Heart left ventricle (tissue), 16 donors: ENCODE measurements at regions not wholly inside any gene's neighbourhood (a gene's known extent, or its start where the extent isn't known, plus 50 kb on each side); places are given as distances from the start of the nearest gene placed in this dataset.
A peak's percentile ranks its signal among the peaks of the same experiment; 100 is the strongest.

Source experiments
- ATAC-seq, 4 donors: fragments of 200-7000 bp; cut with Tn5 transposase; one replicate each; pipeline ENCODE4 v1.9.1; 2020 to 2022; ENCODE audit warnings: moderate library complexity in 4 of 4, mild to moderate bottlenecking in 3 of 4, moderate number of reproducible peaks in 1 of 4
- DNase-seq, 5 donors: peaks; one replicate each; pipeline ENCODE4 v3.0.0-alpha.2; 2020
- H3K27ac ChIP-seq, 12 donors: fragments of 200-600 bp; sonication (generic) in 4 of 12; one replicate each; pipeline versions ENCODE4 v1.5.0 to v1.8.0; 2016 to 2022; ENCODE audit warnings: mild to moderate bottlenecking in 2 of 12
- H3K27me3 ChIP-seq, 9 donors: fragments of 200-600 bp; sonication (generic) in 2 of 9; one replicate each; pipeline versions ENCODE4 v1.5.1 to v1.8.0; 2016 to 2022; ENCODE audit warnings: mild to moderate bottlenecking in 3 of 9
- H3K36me3 ChIP-seq, 9 donors: fragments of 200-600 bp; sonication (generic) in 2 of 9; one replicate each; pipeline versions ENCODE4 v1.5.0 to v1.8.0; 2018 to 2022; ENCODE audit warnings: mild to moderate bottlenecking in 2 of 9
- H3K4me1 ChIP-seq, 12 donors: fragments of 200-600 bp; sonication (generic) in 4 of 12; one replicate each; pipeline versions ENCODE4 v1.5.0 to v1.8.0; 2016 to 2022; ENCODE audit warnings: mild to moderate bottlenecking in 3 of 12
- H3K4me3 ChIP-seq, 12 donors: fragments of 200-600 bp; sonication (generic) in 4 of 12; one replicate each; pipeline versions ENCODE4 v1.5.0 to v1.8.0; 2017 to 2022; ENCODE audit warnings: mild to moderate bottlenecking in 9 of 12, moderate library complexity in 4 of 12
- H3K9me3 ChIP-seq, 12 donors: fragments of 200-600 bp; sonication (generic) in 4 of 12; one replicate each; pipeline versions ENCODE4 v1.5.0 to v1.8.0; 2016 to 2022; ENCODE audit warnings: mild to moderate bottlenecking in 1 of 12
- POLR2A ChIP-seq, 2 donors: fragments of 450-650 bp; IDR thresholded peaks; one replicate each; pipeline ENCODE4 v1.6.1; 2017; ENCODE audit warnings: antibody characterized with exemption in 2 of 2, mild to moderate bottlenecking in 2 of 2, moderate library complexity in 2 of 2
- WGBS, 4 donors: extraction: QIAGEN DNeasy Blood & Tissue Kit in 2 of 4; methylation state at CpG; one replicate each; pipeline versions ENCODE4 v1.1.5 to v1.1.7; 2013 to 2018; 5-methylcytosine and 5-hydroxymethylcytosine counted together
- intact Hi-C, 10 donors: fragments of 100-400 bp; cut with DNase I; formaldehyde crosslinking; loops; one replicate each; pipeline versions ENCODE4 v1.11.1 to v1.14.2; 2022
- TF ChIP-seq, protein P1 (sequence below), 12 donors: fragments of 200-600 bp; sonication (generic) in 4 of 12; IDR thresholded peaks; one replicate each; pipeline versions ENCODE4 v1.5.0 to v1.8.0; 2018 to 2022; ENCODE audit warnings: antibody characterized with exemption in 12 of 12, mild to moderate bottlenecking in 5 of 12
- donor health status: ischemic (EF 13 %, LVEDD 7.1; RV severe dilation, severe dysfunction).
- donor health status: healthy with polysubstance abuse.
- donor health status: DM: no; HTN: yes; CAD: no.
- donor health status: DM: no; HTN: no; CAD: no.
- donor health status: ischemic (EF 25% LVEDD 6.9; RV normal size, moderate dysfunction).
- donor health status: ischemic (EF 25% LVEDD 5.7; RV mildly dilated, moderate dysfunction).
- donor health status: healthy.
- donor health status: DM: yes; HTN: yes; CAD: no.
- donor health status: ischemic (EF 35%, LVEDD 5.7; RV mildly dilated, moderate dysfunction).
- donor health status: nonischemic (EF 11% LVEDD 7.7; RV severe dilation, severe dysfunction).
- donor health status: DM: yes; HTN: yes; CAD: no.
- donor health status: PGD.
- donor health status: ischemic (EF 29% LVEDD 5.4; RV normal size, mild dysfunction).
- donor health status: nonischemic (EF 23%, LVEDD 6.1; RV moderate dilation, normal function).

DNA sequence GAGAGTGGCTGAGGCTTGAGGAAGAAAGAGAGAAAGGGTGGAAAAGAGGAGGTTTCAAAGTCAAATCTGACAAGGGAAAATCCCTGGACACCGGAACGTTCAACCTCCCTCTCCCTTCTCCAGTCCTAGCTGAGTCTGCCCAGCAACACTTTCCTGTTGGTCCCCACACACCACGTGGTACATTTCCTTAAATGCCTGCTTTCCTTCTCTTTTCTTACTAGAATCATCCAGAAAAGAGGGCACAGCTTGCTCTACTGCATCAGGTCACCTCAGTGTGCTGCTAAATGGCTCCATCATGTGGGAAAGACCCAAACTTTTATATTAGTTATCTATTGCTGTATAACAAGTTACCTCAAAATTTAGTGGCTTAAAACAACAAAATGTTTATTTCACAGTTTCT lies 181.2 kb downstream of the NECTIN3 start:
- Histone ChIP-seq H3K27ac (no peak overlapping the region), H3K36me3 (no peaks in the 10 kb centered on the region), H3K4me3 (no peak overlapping the region), H3K9me3 (no peaks in the 10 kb centered on the region), H3K27me3 (no peaks in the 10 kb centered on the region), H3K4me1 (no peaks in the 10 kb centered on the region)
- DNase-seq (no peak), ATAC-seq (peak in 1 of 4 donors; percentile 50)
- intact Hi-C loops: no loop called here
- WGBS, 4 donors: 11 to 27% (median 15%) methylated on average over 3 of the region's 3 CpGs
- TF ChIP-seq, protein P1, sequence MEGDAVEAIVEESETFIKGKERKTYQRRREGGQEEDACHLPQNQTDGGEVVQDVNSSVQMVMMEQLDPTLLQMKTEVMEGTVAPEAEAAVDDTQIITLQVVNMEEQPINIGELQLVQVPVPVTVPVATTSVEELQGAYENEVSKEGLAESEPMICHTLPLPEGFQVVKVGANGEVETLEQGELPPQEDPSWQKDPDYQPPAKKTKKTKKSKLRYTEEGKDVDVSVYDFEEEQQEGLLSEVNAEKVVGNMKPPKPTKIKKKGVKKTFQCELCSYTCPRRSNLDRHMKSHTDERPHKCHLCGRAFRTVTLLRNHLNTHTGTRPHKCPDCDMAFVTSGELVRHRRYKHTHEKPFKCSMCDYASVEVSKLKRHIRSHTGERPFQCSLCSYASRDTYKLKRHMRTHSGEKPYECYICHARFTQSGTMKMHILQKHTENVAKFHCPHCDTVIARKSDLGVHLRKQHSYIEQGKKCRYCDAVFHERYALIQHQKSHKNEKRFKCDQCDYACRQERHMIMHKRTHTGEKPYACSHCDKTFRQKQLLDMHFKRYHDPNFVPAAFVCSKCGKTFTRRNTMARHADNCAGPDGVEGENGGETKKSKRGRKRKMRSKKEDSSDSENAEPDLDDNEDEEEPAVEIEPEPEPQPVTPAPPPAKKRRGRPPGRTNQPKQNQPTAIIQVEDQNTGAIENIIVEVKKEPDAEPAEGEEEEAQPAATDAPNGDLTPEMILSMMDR (IDR thresholded peaks at IDR 0.05): no peak
- no peak for TF ChIP-seq POLR2A (IDR thresholded peaks at IDR 0.05)

DNA sequence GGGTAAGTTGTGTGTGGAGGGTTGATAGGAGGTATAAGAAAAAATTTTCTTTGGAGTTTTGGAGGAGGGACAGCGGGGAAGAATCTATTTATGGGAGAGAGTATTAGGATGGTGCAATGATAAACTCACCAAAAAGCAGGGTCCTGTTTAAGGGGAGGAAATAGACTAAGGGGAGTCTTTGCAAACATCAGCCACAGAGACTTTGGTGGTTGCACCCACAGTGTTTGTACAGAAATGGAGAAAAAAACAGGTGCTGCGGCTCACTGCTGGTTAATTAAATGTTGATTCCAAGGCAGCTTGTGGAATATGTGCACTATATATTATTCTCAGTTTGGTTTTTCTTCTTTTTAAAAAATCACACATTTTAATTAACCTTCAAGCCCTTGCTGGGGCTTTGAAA lies 182.1 kb downstream of the NECTIN3 start:
- DNase-seq: no peak
- no peak overlapping the region for H3K27ac ChIP-seq

DNA sequence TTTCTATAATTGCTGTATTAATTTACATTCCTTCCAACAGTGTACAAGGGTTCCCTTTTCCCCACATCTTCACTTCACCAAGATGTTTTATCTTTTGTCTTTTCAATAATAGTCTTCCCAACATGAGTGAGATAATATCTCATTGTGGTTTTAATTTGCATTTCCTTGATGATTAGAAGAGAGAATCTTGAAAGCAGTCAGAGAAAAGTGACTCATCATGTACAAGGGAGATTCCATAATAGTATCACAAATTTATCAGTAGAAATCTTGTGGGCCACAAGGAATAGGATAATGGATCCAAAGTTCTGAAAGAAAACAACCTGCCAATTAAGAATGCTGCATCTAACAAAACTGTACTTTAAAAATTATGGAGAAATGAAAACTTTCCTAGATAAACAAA lies 189.3 kb downstream of the NECTIN3 start:
- intact Hi-C loops: no loop called here
- no peak overlapping the region for H3K27ac ChIP-seq
- TF ChIP-seq, protein P1 (IDR thresholded peaks at IDR 0.05): no peak
- TF ChIP-seq POLR2A (IDR thresholded peaks at IDR 0.05): no peak

More for the DNA sequence above, 182.1 kb downstream of the NECTIN3 start:
- no peaks in the 10 kb centered on the region for H3K9me3 ChIP-seq
- H3K4me3 ChIP-seq: no peak overlapping the region
- no peak for TF ChIP-seq POLR2A (IDR thresholded peaks at IDR 0.05)
- TF ChIP-seq, protein P1 (IDR thresholded peaks at IDR 0.05): no peak
- intact Hi-C loops: no loop called here
- 83 to 87% (median 84%) methylated on average over 2 of the region's 2 CpGs for WGBS, 4 donors
- no peaks in the 10 kb centered on the region for H3K4me1 ChIP-seq
- no peaks in the 10 kb centered on the region for H3K27me3 ChIP-seq
- no peaks in the 10 kb centered on the region for H3K36me3 ChIP-seq
- ATAC-seq: no peak

DNA sequence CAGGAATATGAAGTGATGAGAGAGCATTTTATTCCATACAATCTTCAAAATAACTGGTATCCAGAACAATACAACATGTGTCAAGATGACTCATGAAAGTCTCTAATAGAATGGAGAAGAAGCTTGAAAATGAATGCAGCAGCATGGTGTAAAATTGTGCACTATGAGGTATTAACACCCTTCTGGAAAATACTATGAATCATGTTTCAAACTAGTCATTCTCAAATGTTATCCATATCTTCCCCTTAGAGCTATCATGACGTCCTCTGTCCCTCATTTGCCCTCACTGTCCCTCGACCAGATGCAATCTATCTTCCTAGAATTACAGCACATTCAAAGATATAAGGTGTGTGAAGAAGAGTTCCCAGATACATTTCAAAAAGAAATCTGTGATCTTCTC lies 198.2 kb downstream of the NECTIN3 start:
- no peak for ATAC-seq
- no peaks in the 10 kb centered on the region for H3K27me3 ChIP-seq

More for the DNA sequence above, 189.3 kb downstream of the NECTIN3 start:
- Histone ChIP-seq H3K27me3 (no peaks in the 10 kb centered on the region), H3K36me3 (no peaks in the 10 kb centered on the region), H3K4me3 (no peak overlapping the region), H3K9me3 (peaks cover 0 to 7% (median 0%) of the 10 kb centered on the region in 12 donors), H3K4me1 (no peaks in the 10 kb centered on the region)
- ATAC-seq: no peak
- no peak for DNase-seq

More for the DNA sequence above, 198.2 kb downstream of the NECTIN3 start:
- intact Hi-C loops: no loop called here
- H3K36me3 ChIP-seq: no peaks in the 10 kb centered on the region
- no peak for DNase-seq
- 23 to 30% (median 27%) methylated on average over 2 of the region's 2 CpGs for WGBS, 4 donors
- H3K4me1 ChIP-seq: no peaks in the 10 kb centered on the region
- H3K4me3 ChIP-seq: no peak overlapping the region
- H3K27ac ChIP-seq: no peak overlapping the region
- peaks cover 0 to 9% (median 0%) of the 10 kb centered on the region in 12 donors for H3K9me3 ChIP-seq
- TF ChIP-seq, protein P1 (IDR thresholded peaks at IDR 0.05): no peak
- TF ChIP-seq POLR2A (IDR thresholded peaks at IDR 0.05): no peak
